IMR-90 (cell line): ENCODE measurements at regions not wholly inside any gene's neighbourhood (a gene's known extent, or its start where the extent isn't known, plus 50 kb on each side); places are given as distances from the start of the nearest gene placed in this dataset.

Experiments
- ATAC-seq: fragments of 200-7000 bp; cut with Tn5 transposase; 2 replicates; pipeline ENCODE4 v1.9.1; 2020; ENCODE audit warnings: low read depth, mild to moderate bottlenecking, moderate library complexity
- BruUV-seq: library from RNA; stranded (reverse); fragments of 400-500 nt; replicated peaks from 2 replicates; lab custom pipeline; 2021; lab: Mats Ljungman, UMichigan
- CTCF ChIA-PET: fragments of 300-600 bp; formaldehyde crosslinking; extraction: SDS; loops from one replicate; lab custom pipeline; 2021; ENCODE audit warnings: antibody characterized with exemption; lab: Yijun Ruan, JAX
- POLR2A ChIA-PET: fragments of 300-600 bp; sonication (Branson Sonifier 250); formaldehyde crosslinking; loops from one replicate; lab custom pipeline; 2022; ENCODE audit warnings: antibody characterized with exemption; ENCODE audit not compliant: unreplicated experiment; lab: Charles Lee
- DNase-seq: peaks from one replicate; pipeline ENCODE4 v3.0.0; 2013
- H2AFZ ChIP-seq: replicated peaks from 2 replicates; pipeline ENCODE3; 2013; ENCODE audit warnings: low read length, mild to moderate bottlenecking; ENCODE audit not compliant: poor library complexity
- H2AK5ac ChIP-seq: 2 replicates; pipeline ENCODE4 v1.6.1; 2013; ENCODE audit warnings: low read depth, low read length, inconsistent platforms
- H2AK9ac ChIP-seq: replicated peaks from 2 replicates; pipeline ENCODE3; 2013; ENCODE audit warnings: mild to moderate bottlenecking, low read depth, low read length, moderate library complexity; ENCODE audit not compliant: poor library complexity
- H2BK120ac ChIP-seq: 2 replicates; pipeline ENCODE4 v1.6.1; 2013; ENCODE audit warnings: low read depth, low read length, inconsistent platforms
- H2BK15ac ChIP-seq: 3 replicates; pipeline ENCODE4 v1.6.1; 2013; ENCODE audit warnings: low read depth, low read length, inconsistent platforms
- H2BK20ac ChIP-seq: 2 replicates; pipeline ENCODE4 v1.6.1; 2013; ENCODE audit warnings: low read depth, mild to moderate bottlenecking, inconsistent platforms, low read length, moderate library complexity
- H2BK5ac ChIP-seq: 2 replicates; pipeline ENCODE4 v1.6.1; 2013; ENCODE audit warnings: mild to moderate bottlenecking, low read depth, low read length, inconsistent platforms; ENCODE audit not compliant: poor library complexity, severe bottlenecking
- H3K14ac ChIP-seq: replicated peaks from 2 replicates; pipeline ENCODE4 v1.6.1; 2013; ENCODE audit warnings: low read depth, low read length, inconsistent platforms
- H3K18ac ChIP-seq: 2 replicates; pipeline ENCODE4 v1.6.1; 2013; ENCODE audit warnings: low read depth, low read length, control low read depth
- H3K23ac ChIP-seq: 2 replicates; pipeline ENCODE4 v1.6.1; 2013; ENCODE audit warnings: low read depth, low read length, inconsistent platforms
- H3K27ac ChIP-seq: 2 replicates; pipeline ENCODE4 v1.5.1; 2013; ENCODE audit warnings: mild to moderate bottlenecking, control low read depth, low read length; ENCODE audit not compliant: insufficient read depth
- H3K27me3 ChIP-seq: 2 replicates; pipeline ENCODE4 v1.6.1; 2013; ENCODE audit warnings: low read length; ENCODE audit not compliant: control insufficient read depth, insufficient read depth
- H3K36me3 ChIP-seq: 2 replicates; pipeline ENCODE4 v1.6.1; 2013; ENCODE audit warnings: low read length, mixed read lengths; ENCODE audit not compliant: control insufficient read depth, insufficient read depth
- H3K4ac ChIP-seq: 2 replicates; pipeline ENCODE4 v1.6.1; 2013; ENCODE audit warnings: low read depth, low read length, inconsistent platforms
- H3K4me1 ChIP-seq: 2 replicates; pipeline ENCODE4 v1.6.1; 2013; ENCODE audit warnings: low read length, mixed read lengths; ENCODE audit not compliant: control insufficient read depth, insufficient read depth
- H3K4me2 ChIP-seq: 2 replicates; pipeline ENCODE4 v1.6.1; 2013; ENCODE audit warnings: low read depth, mild to moderate bottlenecking, control low read depth, low read length, moderate library complexity
- H3K4me3 ChIP-seq: 2 replicates; pipeline ENCODE4 v1.5.1; 2013; ENCODE audit warnings: low read depth, mild to moderate bottlenecking, control low read depth, low read length, moderate library complexity; ENCODE audit not compliant: insufficient read depth
- H3K56ac ChIP-seq: 2 replicates; pipeline ENCODE4 v1.6.1; 2013; ENCODE audit warnings: low read length, inconsistent platforms; ENCODE audit not compliant: insufficient read depth; ENCODE audit errors: extremely low read depth
- H3K79me1 ChIP-seq, 2 experiments: 2 replicates each; pipeline ENCODE4 v1.6.1; 2013; ENCODE audit warnings: low read length in 2 of 2, inconsistent platforms in 1 of 2, low read depth in 1 of 2
- H3K9ac ChIP-seq: 2 replicates; pipeline ENCODE4 v1.6.1; 2013; ENCODE audit warnings: low read depth, low read length, control low read depth
- H3K9me1 ChIP-seq: 2 replicates; pipeline ENCODE4 v1.6.1; 2013; ENCODE audit warnings: low read length, inconsistent platforms; ENCODE audit not compliant: insufficient read depth
- H3K9me3 ChIP-seq: 2 replicates; pipeline ENCODE4 v1.6.1; 2013; ENCODE audit warnings: low read length; ENCODE audit not compliant: control insufficient read depth, insufficient read depth
- H4K20me1 ChIP-seq: 2 replicates; pipeline ENCODE4 v1.6.1; 2013; ENCODE audit warnings: low read length, inconsistent platforms; ENCODE audit not compliant: insufficient read depth
- H4K5ac ChIP-seq: 2 replicates; pipeline ENCODE4 v1.6.1; 2013; ENCODE audit warnings: mild to moderate bottlenecking, low read depth, low read length, control low read depth
- H4K8ac ChIP-seq, 2 experiments: 2 replicates each; pipeline ENCODE4 v1.6.1; 2013; ENCODE audit warnings: low read depth in 2 of 2, low read length in 2 of 2, control low read depth in 1 of 2, inconsistent platforms in 1 of 2
- H4K91ac ChIP-seq: 2 replicates; pipeline ENCODE4 v1.6.1; 2013; ENCODE audit warnings: low read depth, low read length, inconsistent platforms; ENCODE audit not compliant: insufficient read depth
- BHLHE40 ChIP-seq: fragments of 150-350 bp; IDR thresholded peaks from 2 replicates; pipeline ENCODE4 v1.6.1; 2016; ENCODE audit warnings: mild to moderate bottlenecking, low read depth, low read length
- CHD1 ChIP-seq: IDR thresholded peaks from 2 replicates; pipeline ENCODE4 v1.6.1; 2012; ENCODE audit warnings: low read depth, low read length, improper control_type of control experiment
- ELK1 ChIP-seq: fragments of 150-350 bp; IDR thresholded peaks from 2 replicates; pipeline ENCODE4 v1.6.1; 2016; ENCODE audit warnings: low read depth, mild to moderate bottlenecking, low read length, moderate library complexity, borderline replicate concordance
- FOS ChIP-seq: fragments of 150-350 bp; IDR thresholded peaks from 2 replicates; pipeline ENCODE4 v1.6.1; 2016; ENCODE audit warnings: low read depth, low read length
- MAFK ChIP-seq: IDR thresholded peaks from 2 replicates; pipeline ENCODE4 v1.6.1; 2012; ENCODE audit warnings: low read depth, low read length, improper control_type of control experiment
- MAZ ChIP-seq: IDR thresholded peaks from 2 replicates; pipeline ENCODE4 v1.6.1; 2012; ENCODE audit warnings: low read depth, mild to moderate bottlenecking, low read length, improper control_type of control experiment, moderate library complexity, borderline replicate concordance
- NFE2L2 ChIP-seq: fragments of 150-350 bp; IDR thresholded peaks from 2 replicates; pipeline ENCODE4 v1.6.1; 2016; ENCODE audit warnings: low read depth, mild to moderate bottlenecking, low read length
- RAD21 ChIP-seq: IDR thresholded peaks from 2 replicates; pipeline ENCODE4 v1.6.1; 2012; ENCODE audit warnings: low read length, improper control_type of control experiment
- RCOR1 ChIP-seq: IDR thresholded peaks from 2 replicates; pipeline ENCODE4 v1.6.1; 2012; ENCODE audit warnings: mild to moderate bottlenecking, low read length, improper control_type of control experiment; ENCODE audit not compliant: insufficient replicate concordance
- RFX5 ChIP-seq: IDR thresholded peaks from 2 replicates; pipeline ENCODE4 v1.8.0; 2012; ENCODE audit warnings: low read depth, mild to moderate bottlenecking, low read length, moderate library complexity
- SMC3 ChIP-seq: fragments of 150-350 bp; IDR thresholded peaks from 2 replicates; pipeline ENCODE4 v1.6.1; 2016; ENCODE audit warnings: low read depth, mild to moderate bottlenecking, antibody characterized with exemption, low read length, moderate library complexity
- USF2 ChIP-seq: fragments of 150-350 bp; IDR thresholded peaks from 2 replicates; pipeline ENCODE4 v1.6.1; 2017; ENCODE audit warnings: mild to moderate bottlenecking, antibody characterized with exemption, low read length, low read depth
- dilution Hi-C: fragments of 300-500 bp; cut with HindIII; formaldehyde crosslinking; loops from one replicate; pipeline ENCODE4 v1.14.3; 2018; ENCODE audit warnings: low sequenced_read_pairs; ENCODE audit not compliant: unreplicated experiment
- in situ Hi-C: fragments of 300-500 bp; cut with MboI; formaldehyde crosslinking; loops from 3 replicates; pipeline ENCODE4 v1.14.3; 2019; ENCODE audit warnings: low sequenced_read_pairs, inconsistent platforms, mixed read lengths
- intact Hi-C: fragments of 100-400 bp; cut with micrococcal nuclease; formaldehyde crosslinking; loops from 2 replicates; pipeline ENCODE4 v1.10.0; 2022

- TF ChIP-seq RCOR1 (no peak), USF2 (no peak), ELK1 (no peak), CHD1 (no peak), RFX5 (no peak), MAFK (no peak), SMC3 (no peak), FOS (no peak), RAD21 (no peak), MAZ (no peak), NFE2L2 (no peak), BHLHE40 (no peak)
- Histone ChIP-seq H3K4ac (no peak overlapping the region), H3K36me3 (no peaks in the 10 kb centered on the region), H3K4me2 (no peak overlapping the region), H4K5ac (no peak overlapping the region), H3K4me1 (no peaks in the 10 kb centered on the region), H3K56ac (no peak overlapping the region), H2AFZ (no peak overlapping the region), H2AK5ac (no peak overlapping the region), H3K9me3 (peaks cover 2% of the 10 kb centered on the region; the same call in 1 of the 2 replicates), H3K9me1 (no peaks in the 10 kb centered on the region), H2BK20ac (no peak overlapping the region), H2BK15ac (no peak overlapping the region), H3K79me1 (no peaks in the 10 kb centered on the region), H3K23ac (no peak overlapping the region), H3K27me3 (no peaks in the 10 kb centered on the region), H2AK9ac (no peak overlapping the region), H4K8ac (no peak overlapping the region), H2BK120ac (no peak overlapping the region), H4K91ac (no peak overlapping the region), H3K4me3 (no peak overlapping the region), H3K18ac (no peak overlapping the region), H3K9ac (no peak overlapping the region), H2BK5ac (no peak overlapping the region), H4K20me1 (no peaks in the 10 kb centered on the region), H3K27ac (no peak overlapping the region), H3K14ac (no peak overlapping the region)
- in situ Hi-C loops (no loop called here), dilution Hi-C loops (no loop called here), intact Hi-C loops (no loop called here)
- ATAC-seq (no peak), DNase-seq (no peak)
- POLR2A ChIA-PET = no interaction called here
- CTCF ChIA-PET = no interaction called here
- BruUV-seq = no TSS peak
These were observed 220.4 kb downstream of the CPS1 start for GRCh38 chr2:210776756-210777155.
